ENCODE measurements at regions not wholly inside any gene's neighbourhood (a gene's known extent, or its start where the extent isn't known, plus 50 kb on each side); places are given as distances from the start of the nearest gene placed in this dataset.

DNA sequence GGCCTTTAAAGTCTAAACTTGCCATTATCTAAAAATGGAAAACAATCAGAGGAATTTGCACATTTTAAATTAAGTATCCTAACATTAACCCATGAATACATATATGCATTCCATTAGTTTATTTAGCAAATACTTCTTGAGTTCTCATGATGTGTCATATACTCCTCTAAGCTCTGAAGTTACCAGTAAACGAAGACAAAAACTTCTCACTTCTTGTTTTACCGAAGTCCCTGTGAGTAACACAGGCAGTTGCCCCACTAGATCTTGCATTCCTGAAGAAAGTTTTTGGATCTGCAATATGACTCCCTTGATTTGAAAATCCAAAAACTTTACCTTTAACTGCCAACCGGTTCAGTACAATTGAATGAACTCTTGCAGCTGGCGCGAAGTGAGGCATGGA, 439.0 kb upstream of the MPDZ start:
- DNase-seq, result no peak

DNA sequence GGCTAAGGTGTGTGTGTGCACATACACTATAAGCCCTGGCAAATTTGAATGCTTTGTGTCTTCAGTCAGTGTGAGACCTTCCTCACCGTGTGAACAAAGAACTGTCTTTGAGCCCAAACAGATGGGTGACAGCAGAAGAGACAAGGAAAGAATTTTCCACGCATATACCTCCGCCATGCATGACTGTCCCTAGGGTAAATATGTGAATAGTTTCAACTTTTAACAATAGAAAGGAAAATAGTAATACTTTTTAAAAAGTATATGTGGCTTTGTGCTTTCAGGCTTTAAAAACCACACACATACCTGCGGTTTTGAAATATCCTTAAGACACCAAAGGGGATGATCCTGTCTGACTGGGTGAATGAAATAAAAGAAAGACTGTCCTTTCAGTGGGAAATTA, 438.6 kb upstream of the MPDZ start:
- DNase-seq, result no peak

DNA sequence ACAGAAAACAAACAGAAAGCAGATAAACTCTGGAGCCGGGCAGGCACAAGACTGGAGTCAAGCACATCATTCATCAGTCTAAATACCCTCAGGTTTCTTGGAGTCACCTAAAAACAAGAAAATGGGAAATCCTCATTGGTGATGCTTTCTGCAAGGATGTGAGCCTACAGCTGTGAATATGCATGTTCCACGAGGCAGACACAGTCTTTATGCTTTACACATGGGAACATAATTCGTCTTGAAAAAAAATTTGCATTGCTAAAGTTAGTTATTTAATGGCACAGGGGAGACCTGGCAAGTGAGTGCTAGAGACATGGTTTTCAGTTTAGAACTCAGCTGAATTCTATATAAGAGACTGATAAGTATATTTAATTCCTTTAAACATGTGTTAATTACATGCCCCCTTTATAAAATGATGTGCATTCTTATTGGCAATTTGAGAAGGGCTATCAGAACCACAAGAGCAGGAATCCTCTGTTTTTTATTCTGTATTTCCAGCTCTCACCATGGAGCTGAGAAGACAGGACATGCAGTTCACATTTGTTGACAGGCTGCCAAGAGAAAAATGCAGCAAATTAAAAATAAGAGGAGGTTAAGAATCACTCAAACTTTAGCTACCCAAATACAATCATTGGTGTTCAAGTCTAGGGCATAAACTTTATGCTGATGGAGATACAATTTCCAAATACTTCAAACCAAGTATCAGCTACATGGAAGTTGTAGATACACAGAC, 438.0 kb upstream of the MPDZ start:
- DNase-seq, result no peak

DNA sequence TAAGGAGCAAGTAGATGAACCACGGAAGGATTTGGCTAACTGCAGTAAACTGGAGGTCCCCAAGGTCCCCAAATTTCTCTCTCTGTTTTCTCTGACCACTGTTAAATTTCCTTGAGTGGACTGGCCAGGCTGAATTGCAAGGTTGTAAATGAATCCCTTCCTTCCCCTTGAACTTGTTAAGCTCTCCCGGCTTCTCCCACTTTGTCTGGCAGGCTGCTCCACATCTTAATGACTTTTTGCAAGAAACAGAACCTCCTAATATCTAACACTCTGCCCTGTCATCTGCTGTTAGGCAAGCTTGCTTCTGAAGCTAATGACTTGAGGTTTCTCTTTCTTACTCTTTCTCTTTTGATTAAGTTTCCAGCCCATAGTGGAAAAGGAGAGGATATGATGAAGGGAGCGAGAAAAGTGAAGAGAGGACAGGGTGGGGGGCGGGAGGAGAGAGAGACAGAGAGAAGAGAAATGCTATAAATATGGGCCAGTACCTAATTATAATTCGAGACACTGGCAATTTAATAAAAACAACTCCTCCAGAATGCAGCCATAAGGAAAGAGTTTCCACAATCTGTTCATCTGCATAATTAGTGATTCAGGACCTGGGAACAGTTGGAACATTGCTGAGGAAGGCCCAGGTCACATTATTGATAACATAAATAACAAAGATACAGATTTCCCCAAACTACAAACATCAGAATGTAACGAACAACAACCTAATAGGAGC, 437.3 kb upstream of the MPDZ start:
- no peak for DNase-seq

DNA sequence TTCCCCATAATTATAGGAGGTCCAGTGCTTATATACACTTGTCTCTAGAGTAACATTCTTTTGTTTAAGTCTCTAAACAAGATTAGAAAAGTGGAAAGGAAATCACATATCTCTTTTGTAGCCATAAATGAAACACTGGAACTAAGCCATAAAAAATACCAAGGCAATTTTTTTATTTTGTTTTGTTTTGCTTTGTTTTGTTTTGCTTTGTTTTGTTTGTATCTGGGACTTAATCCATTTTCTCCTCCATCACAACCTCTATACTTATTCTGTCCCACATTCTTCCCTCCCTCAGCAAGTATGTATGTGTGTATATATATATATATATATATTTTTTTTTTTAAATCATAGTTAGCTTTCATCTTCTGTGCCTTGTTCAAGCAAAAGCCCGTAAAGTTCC, 436.6 kb upstream of the MPDZ start:
- no peak for DNase-seq

DNA sequence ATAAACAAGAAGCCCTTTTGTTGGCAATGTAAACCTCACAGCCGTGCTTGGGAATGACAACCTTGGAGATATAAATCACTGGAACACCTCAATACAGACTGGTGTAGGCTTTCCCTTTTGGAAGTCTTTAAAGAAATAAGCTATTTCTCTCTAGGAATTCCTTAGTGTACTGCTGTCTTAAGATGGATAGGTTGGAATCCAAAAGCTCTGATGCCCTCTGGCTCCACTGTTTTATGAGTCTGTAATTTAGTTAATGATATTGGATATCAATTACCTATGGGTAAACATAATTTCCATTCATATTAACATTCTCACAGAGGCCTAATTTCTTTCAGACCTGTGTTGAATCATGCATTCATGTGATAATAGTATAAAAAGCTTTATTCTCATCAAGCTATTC, 435.9 kb upstream of the MPDZ start:
- DNase-seq, result no peak

DNA sequence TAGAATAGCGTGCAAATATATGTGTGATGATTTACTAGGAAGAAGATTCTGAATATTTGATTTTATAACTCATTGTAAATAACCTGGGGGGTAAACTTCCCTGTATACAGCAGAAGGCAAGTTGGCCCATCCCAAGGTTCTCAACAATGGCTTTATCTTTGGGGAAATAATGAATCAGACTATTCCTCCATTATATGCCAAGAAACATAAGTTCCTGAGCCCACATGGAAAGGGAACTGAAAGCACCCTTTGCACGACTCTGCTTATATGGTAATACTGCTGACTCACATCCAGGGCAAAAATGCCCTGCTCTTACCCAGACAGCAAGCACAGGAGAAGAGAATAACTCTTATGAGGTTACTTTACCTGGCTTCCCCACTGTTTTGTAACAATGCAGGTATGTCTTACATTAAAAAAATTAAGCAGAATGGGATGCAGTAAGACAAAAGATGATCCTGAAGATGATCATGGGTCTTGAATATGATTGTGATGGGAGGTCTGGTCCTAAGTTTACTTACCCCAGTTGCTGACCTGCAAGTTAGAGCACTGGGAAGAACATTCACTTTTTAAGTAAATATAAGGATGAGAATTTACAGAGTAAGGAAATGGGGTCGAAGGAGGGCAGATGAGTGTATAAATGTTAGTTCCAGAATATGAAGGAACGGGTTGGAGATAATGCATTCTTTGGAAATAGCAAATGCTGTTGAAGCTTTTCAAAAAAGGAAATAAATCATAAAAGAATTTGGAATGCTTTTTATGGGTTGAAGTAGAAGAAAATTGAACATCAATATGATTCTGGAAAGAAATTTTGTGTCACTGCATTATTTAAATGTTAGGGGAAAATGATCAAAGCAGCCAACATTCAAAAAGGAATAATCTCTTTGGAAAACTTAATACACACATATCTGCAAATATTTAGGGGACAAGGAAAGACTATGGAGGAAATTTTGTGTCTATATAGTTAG, 428.4 kb upstream of the MPDZ start:
- DNase-seq, result no peak

DNA sequence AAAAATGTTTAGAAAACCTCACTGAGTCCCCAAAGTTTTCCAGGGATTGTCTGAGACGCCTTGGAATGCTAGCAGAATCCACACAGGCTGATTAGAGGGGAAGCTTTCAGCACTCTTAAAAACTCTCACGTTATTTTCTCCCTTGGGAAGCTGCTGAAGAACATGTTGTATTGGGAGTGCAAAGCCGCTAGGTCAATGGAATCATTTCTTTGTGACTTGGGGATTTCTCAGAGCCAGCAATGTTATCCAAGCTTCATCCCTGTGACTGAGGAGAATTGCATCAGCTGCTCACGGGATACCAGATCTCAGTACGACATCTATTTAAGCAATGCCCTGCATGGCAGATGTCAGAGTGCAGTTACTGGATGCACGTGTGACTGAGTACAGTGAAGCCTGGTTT, 426.4 kb upstream of the MPDZ start:
- no peak for DNase-seq

DNA sequence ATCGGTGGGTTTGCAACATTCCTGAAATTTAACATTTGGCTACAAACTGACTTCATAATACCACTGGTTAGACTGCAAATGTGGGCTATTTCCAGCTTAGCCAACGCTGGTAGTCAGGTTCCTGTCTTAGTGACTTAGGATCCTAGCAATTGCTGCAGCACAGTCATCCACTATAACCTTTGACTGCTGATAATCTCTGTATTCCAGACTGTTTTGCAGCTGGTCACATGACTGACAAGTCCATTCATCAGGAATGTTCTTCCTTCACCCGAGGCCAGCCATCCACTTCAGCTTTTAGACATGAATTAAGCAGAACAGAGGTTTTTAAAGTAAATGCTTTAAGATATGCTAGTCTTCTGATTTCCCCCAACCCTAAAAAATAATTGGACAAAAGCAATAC, 425.9 kb upstream of the MPDZ start:
- no peak for DNase-seq

DNA sequence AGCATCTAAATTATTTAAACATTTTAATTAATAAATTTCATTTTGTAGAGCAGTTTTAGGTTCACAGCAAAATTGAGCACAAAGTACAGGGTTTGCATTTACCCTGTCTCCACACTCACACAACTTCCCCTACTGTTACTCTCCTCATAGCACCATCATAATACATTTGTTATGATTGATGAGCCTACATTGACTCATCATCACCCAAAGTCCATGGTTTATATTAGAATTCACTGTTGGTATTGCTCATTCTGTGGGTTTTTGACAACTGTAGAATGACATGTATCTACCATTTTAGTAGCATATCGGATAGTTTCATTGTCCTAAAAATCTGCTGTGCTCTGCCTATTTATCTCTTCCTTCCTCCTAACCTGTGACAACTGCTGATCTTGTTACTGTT, 411.1 kb upstream of the MPDZ start:
- DNase-seq, result no peak

DNA sequence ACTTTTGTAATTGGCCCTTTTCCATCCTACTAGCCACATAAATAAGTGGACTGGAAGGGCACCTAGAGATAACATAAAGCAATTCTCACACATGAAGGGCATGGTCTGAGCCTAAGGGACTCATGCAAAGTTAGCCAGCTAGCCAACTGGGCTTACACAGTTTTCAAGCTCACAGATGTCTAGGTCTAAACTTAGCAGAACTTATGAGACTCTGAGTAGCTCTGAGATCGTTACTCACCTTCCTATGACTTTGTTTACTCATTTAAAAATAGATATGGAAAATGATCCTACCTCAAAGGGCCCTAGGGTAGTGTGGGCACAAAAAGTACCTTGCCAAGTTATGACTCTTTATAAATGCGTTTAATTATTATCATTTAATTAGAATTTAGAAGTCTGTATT, 410.4 kb upstream of the MPDZ start:
- DNase-seq, result no peak

DNA sequence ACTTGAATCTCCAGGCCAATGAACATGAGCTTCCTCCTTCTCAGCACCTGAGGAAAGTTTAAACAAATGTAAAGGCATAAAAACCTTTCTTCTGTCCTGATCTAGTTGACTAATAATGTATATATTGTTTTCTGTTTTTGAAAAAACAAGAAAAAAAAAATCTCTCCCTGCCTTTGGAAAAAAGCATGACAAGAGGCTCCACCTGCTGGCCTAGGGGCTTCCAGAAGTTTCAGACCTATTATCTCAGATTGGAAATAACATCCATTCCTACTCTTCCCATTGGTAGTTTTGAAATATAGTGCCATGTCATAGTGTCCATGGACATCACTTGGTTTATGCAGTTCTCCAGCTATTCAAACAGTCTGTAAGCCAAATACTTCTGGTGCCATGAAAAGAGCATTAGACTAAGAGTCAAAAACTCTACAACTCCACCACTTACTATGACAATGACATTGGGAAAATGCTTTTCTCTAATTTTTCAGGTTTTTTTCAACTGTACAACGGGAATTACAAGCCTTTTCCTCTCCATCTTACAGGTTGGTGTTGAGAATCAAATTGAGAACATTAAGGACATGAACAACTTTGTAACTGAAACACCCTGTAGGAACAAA, 409.6 kb upstream of the MPDZ start:
- peak in 7 of 58 donors; percentile 1 to 11 (median 5) for DNase-seq

DNA sequence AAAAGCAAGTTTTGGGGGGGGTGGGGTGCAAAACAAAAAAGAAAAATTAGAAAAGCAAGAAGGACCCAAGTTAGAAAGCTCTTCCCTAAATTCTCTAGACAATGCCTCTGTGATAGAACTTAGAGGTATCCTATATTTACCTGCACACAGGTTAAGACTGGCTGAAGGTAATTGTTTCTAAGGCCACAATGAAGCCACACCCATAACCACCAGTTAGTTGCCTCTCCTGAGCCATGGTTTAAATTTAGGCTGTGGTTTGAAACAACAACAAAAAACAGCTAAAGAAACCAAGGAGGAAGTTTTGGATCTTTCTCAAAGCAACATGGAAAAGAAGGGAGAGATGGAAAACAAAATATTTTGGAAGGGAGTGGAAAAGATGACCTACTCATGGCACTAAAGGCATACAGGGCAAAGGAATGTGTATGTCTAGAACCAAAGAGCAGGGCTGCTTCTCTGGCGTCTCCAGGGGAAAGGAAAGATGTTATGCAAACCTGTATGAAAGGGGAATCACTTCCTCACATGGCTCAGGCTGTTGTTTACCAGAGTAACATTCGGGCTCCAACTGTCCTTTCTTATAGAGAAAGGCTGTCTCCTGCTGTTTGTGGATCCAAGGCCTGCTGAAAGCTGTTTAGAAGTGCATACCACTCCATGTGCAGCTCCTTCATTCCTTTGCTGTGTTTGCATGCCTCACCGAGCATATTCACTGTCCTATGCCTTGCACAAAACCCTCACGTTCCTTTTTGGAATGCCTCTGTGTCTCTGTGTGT, 408.9 kb upstream of the MPDZ start:
- no peak for DNase-seq

DNA sequence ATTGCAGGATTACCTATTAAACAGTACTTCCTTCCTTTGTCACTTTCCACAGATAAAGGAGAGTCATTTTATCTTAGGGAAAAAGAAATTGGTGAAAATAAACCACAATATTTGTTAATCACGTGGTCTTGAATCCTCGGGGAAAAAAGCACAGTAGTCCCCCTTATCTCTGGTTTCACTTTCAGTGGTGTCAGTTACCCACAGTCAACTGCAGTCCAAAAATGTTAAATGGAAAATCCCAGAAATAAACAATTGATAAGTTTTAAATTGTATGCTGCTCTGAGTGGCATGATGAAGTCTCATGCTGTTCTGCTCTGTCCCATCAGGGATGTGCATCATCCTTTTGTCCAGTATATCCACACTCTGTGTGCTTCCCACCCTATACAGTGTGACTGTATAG, 405.2 kb upstream of the MPDZ start:
- DNase-seq, result no peak

DNA sequence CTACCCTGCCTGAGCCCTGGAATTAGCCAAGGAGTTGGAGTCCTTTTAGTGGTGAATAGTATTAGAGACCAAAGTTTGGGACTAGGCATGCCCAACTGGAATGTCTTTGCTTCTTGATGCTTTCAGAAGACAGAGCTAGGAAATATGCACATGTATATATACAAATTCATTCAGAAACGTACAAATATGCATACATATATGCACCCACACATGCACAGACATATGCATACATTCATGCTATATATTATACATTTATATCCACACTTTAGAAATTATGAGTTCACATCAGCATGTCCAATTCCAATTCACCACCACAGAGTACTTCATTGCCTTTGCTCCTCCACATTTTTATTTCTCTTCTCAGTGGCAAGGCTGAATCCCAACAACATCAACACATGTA, 398.3 kb upstream of the MPDZ start:
- DNase-seq, result no peak

DNA sequence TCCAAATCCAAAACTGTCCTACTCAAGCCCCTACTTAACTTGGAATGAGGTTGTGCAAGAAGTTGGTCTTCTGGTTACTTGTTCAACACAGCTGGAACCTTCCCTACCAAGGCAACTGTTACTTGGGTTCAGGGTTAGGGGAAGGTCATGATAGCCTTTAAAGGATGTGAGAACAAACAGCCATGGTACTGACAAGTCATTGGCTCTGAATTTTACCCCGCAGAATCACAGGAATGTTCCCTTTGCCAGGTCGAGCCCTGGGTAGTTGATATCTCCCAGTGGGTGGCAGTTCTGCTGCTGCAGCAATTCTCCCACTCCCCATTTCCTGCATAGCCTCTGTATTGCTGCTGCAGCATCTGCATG, 396.1 kb upstream of the MPDZ start:
- no peak for DNase-seq

DNA sequence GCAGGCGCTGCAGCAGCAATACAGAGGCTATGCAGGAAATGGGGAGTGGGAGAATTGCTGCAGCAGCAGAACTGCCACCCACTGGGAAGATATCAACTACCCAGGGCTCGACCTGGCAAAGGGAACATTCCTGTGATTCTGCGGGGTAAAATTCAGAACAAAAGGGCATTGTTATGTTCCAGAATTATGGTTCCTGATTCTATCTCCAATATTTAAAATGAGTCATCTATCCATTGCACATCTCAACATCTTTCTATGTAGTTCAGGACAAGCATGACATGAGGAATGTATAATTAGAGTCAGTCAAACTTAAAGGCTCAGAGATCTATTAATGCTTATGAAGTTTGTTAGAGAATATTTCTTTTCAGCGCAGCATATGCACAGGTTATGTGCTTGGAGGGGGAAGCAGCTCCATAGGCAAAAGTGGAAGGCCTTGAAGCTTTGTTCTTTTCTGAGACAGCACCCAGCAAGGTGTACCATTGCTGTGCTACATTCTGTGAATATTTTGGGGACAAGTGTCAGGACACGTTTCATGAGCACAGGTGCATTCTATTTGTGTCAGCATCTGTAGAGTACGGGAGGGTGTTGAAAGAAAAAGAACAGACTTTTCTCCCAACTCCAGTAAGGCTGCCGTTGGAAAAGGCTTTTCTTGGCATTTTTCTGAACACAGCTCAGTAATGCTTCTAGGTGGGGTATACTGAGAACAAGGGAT, 395.6 kb upstream of the MPDZ start:
- DNase-seq, result no peak

DNA sequence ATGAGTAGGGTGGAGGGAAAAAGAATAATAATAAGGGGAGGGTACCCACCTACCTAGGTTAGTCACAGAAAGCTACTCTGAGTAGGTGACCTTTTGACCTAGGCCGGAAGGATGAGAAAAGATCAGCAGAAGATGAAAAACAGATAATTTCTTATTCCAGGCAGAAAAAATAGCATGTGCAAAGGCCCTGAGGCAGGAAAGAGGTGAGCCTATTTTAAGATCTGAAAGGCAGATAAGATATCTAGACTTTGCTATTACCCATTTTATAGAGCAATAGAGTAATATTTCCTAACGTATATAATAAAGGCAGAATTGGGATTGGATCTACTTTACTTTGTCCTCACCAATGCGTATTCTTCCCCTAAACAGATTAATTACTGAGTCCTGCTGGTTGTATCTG, 393.9 kb upstream of the MPDZ start:
- no peak for DNase-seq

DNA sequence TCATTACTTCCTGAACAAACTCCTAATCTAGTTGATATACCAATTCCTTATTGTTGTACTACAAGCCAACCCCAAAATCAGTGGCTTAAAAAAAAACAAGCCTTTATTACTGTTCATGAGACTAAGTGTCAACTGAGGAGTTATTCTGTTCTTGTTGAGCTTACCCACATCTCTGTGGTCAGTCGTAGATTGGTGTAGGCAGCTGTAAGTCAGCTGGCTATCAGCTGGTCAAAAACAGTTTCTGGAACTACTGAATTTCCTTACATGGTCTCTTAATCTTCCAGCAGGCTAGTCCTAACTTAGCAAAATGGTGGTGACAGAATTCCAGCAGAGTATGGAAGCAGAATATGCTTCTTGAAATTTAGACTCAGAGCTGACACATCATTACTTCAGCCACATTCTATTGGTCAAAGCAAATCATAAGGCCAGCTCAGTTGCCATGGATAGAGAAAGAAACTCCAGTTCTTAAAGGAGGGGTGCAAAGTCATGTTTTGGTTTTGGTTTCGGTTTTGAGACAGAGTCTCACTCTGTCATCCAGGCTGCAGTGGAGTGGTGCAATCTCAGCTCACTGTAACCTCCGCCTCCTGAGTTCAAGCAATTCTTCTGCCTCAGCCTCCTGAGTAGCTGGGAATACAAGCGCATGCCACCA, 386.1 kb upstream of the MPDZ start:
- DNase-seq, result no peak

DNA sequence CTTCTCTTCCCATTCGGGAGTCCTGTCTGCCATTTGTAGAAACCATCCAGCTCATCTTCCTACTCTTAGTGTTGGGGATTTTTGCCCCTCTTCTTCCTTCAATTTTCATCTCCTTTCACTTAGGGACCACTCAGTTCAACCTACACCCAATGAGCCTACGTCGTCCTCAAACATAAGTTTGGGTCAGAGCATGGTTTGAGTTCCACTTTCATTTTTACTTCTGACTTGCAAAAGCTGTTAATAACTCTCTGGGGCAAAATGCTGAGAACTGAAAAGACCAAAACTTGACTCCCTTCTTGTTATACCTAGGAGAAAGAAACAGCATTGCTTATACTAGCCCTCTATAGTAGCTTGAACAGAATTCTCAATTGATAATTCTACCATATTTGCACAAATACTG, 381.5 kb upstream of the MPDZ start:
- no peak for DNase-seq

All from anterior cingulate cortex (tissue), 58 donors.